ENCODE measurements at regions not wholly inside any gene's neighbourhood (a gene's known extent, or its start where the extent isn't known, plus 50 kb on each side); places are given as distances from the start of the nearest gene placed in this dataset.

- intact Hi-C loops (cut with micrococcal nuclease; ENCODE audit: unreplicated experiment): no loop called here
- ChIA-PET CTCF (no interaction called here), SMC1A (ENCODE audit: uncharacterized antibody, unreplicated experiment) (no interaction called here), RAD21 (ENCODE audit: unreplicated experiment) (no interaction called here), POLR2A (no interaction called here)
- H4K20me1 ChIP-seq (ENCODE audit: control insufficient read depth, insufficient read depth): no peaks in the 10 kb centered on the region
- BruUV-seq (replicated peaks): no TSS peak
- ATAC-seq: no peak
- H3K27me3 ChIP-seq (replicated peaks in 1 of 2; ENCODE audit: control insufficient read depth in 2 of 2, insufficient read depth in 2 of 2, low read length in 1 of 2): no peaks in the 10 kb centered on the region
- no peaks in the 10 kb centered on the region for H3K79me2 ChIP-seq (ENCODE audit: control insufficient read depth, insufficient read depth, low read length)
- TF ChIP-seq, protein P1, sequence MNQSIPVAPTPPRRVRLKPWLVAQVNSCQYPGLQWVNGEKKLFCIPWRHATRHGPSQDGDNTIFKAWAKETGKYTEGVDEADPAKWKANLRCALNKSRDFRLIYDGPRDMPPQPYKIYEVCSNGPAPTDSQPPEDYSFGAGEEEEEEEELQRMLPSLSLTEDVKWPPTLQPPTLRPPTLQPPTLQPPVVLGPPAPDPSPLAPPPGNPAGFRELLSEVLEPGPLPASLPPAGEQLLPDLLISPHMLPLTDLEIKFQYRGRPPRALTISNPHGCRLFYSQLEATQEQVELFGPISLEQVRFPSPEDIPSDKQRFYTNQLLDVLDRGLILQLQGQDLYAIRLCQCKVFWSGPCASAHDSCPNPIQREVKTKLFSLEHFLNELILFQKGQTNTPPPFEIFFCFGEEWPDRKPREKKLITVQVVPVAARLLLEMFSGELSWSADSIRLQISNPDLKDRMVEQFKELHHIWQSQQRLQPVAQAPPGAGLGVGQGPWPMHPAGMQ (IDR thresholded peaks at IDR 0.05; ENCODE audit: borderline replicate concordance): no peak
- TF ChIP-seq IRF4 (IDR thresholded peaks at IDR 0.05; ENCODE audit: low read depth, low read length): no peak
- TF ChIP-seq PAX8 (IDR thresholded peaks at IDR 0.05): no peak
- TF ChIP-seq ZNF592 (IDR thresholded peaks at IDR 0.05): no peak
- no peak for TF ChIP-seq NFYA (IDR thresholded peaks at IDR 0.05; ENCODE audit: borderline replicate concordance, low read depth, low read length)
- no peak for TF ChIP-seq ZBTB11 (CRISPR knock-in tag; IDR thresholded peaks at IDR 0.05)
- no peak for TF ChIP-seq HDAC2 (IDR thresholded peaks at IDR 0.05)
- TF ChIP-seq STAT3 (IDR thresholded peaks at IDR 0.05; ENCODE audit: low read depth, low read length): no peak
- no peak for TF ChIP-seq SMC3 (IDR thresholded peaks at IDR 0.05; ENCODE audit: borderline replicate concordance, low read length)
- no peak overlapping the region for H2AFZ ChIP-seq (ENCODE audit: control insufficient read depth, low read depth, low read length)
- H3K4me3 ChIP-seq: no peak overlapping the region
- H3K27ac ChIP-seq (ENCODE audit: control insufficient read depth, insufficient read depth): no peak overlapping the region
- no peak for DNase-seq (ENCODE audit: low read depth, low spot score)
- no peaks in the 10 kb centered on the region for H3K36me3 ChIP-seq (ENCODE audit: control insufficient read depth in 2 of 2, insufficient read depth in 2 of 2, low read length in 1 of 2)
- no peak for FAIRE-seq
- no peak overlapping the region for H3K9ac ChIP-seq (ENCODE audit: control insufficient read depth, insufficient read depth, low read length)
- H3K9me3 ChIP-seq (replicated peaks; ENCODE audit: control insufficient read depth, insufficient read depth, low read length): no peaks in the 10 kb centered on the region
- no peak overlapping the region for H3K4me2 ChIP-seq (ENCODE audit: control insufficient read depth, insufficient read depth)
- no peaks in the 10 kb centered on the region for H3K4me1 ChIP-seq (ENCODE audit: control insufficient read depth, insufficient read depth, low read length)
- in situ Hi-C loops (cut with MboI): no loop called here
- 29% methylated on average over 3 of the region's 3 CpGs for WGBS (ENCODE audit: insufficient coverage, insufficient replicate concordance, low lambda C conversion rate, missing lambda C conversion rate)
Observed at GRCh38 chr3:120536642-120537041, 59.5 kb upstream of the NDUFB4 start.
